Ectodermal cell (in vitro differentiated cells): ENCODE measurements at regions not wholly inside any gene's neighbourhood (a gene's known extent, or its start where the extent isn't known, plus 50 kb on each side); places are given as distances from the start of the nearest gene placed in this dataset.

Experiments
- H3K27ac ChIP-seq: 2 replicates; pipeline ENCODE4 v1.7.0; 2013; ENCODE audit warnings: mild to moderate bottlenecking, low read depth, low read length; ENCODE audit not compliant: insufficient read depth, poor library complexity, severe bottlenecking
- H3K27me3 ChIP-seq: 2 replicates; pipeline ENCODE4 v1.7.0; 2013; ENCODE audit warnings: mild to moderate bottlenecking, low read length; ENCODE audit not compliant: insufficient read depth, control insufficient read depth, poor library complexity, severe bottlenecking
- H3K36me3 ChIP-seq: one replicate; pipeline ENCODE4 v1.7.0; 2013; ENCODE audit warnings: low read length; ENCODE audit not compliant: control insufficient read depth, insufficient read depth
- H3K4me1 ChIP-seq: one replicate; pipeline ENCODE4 v1.7.0; 2013; ENCODE audit warnings: low read length; ENCODE audit not compliant: control insufficient read depth, insufficient read depth
- H3K4me3 ChIP-seq: 2 replicates; pipeline ENCODE4 v1.7.0; 2013; ENCODE audit warnings: low read depth, low read length, control low read depth; ENCODE audit not compliant: insufficient read depth
- H3K9me3 ChIP-seq: 2 replicates; pipeline ENCODE4 v1.7.0; 2013; ENCODE audit warnings: mild to moderate bottlenecking, low read length, moderate library complexity; ENCODE audit not compliant: control insufficient read depth
- WGBS, 2 experiments: methylation state at CpG; one replicate each; pipeline ENCODE4 v1.1.7; 2013; ENCODE audit warnings: missing lambda C conversion rate in 2 of 2; 5-methylcytosine and 5-hydroxymethylcytosine counted together

DNA sequence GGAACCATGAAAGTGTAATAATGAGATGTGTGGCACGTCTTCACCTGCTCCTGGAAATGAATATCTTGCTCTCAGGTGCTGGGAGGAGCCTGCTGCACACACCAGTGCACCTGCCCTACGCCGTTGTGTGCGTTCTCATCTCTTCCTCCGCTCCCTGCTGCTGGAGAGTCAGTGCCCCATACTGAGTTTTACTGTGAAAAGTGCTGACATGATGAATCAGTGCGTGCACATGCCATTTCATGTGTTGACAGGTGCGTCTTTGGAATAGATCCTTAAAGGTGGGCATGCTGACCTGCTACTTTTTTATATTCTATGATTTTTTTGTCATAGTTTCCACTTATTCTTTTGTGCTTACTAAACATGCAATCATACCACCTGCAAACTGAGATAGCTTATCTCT, 1015.8 kb downstream of the BRD1 start:
- no peak overlapping the region for H3K27ac ChIP-seq
- no peaks in the 10 kb centered on the region for H3K27me3 ChIP-seq
- no peaks in the 10 kb centered on the region for H3K9me3 ChIP-seq
- no peaks in the 10 kb centered on the region for H3K36me3 ChIP-seq
- H3K4me1 ChIP-seq, result no peaks in the 10 kb centered on the region
- 87 to 91% methylated on average over 7 of the region's 7 CpGs for WGBS, 2 experiments
- H3K4me3 ChIP-seq, result no peak overlapping the region

DNA sequence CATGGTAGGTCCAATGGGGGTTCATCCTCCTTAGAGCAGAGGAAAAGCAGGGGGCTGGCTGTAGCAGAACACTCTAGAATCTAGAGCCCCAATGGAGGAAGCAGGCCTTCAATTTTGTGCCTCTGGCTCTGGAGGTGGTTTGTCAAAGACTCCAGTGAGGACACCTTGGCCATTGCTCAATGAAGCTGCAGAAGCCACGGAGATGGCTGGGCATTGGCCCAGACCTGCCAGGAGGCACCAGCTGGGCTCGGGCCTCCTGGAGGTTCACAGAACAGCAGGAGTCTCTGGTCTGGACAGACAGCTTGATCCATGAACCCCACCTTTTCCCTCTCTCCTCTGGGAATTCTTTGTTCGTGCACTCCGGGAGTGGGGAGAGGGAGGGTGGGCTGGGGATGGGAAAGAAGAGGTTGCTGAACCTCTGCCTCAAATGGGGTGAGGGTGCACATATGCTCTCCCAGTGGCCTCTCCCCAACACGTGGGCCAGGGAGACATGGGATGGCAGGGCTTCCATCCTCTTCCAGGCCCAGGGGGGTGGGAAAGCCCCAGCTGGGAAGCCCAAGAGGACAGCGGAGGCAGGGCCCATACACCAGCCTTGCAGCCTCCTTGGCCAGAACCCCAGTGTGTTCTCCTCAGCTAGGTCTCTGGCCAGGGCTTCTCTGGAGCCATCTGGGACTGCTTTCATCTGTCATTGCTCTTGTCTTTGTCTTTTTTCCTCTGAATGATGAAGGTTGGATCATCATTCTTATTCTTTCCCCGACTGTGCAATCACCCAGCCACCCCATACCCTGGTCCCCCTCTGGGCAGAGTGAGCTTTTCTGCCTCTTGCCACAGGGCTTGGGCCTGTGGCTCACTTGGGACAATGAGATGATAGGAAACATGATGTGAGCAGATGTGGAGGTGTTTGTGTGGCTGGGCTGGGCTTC, 1019.4 kb downstream of the BRD1 start:
- Histone ChIP-seq H3K27me3 (no peaks in the 10 kb centered on the region), H3K36me3 (no peaks in the 10 kb centered on the region), H3K4me1 (no peaks in the 10 kb centered on the region), H3K27ac (no peak overlapping the region), H3K4me3 (no peak overlapping the region), H3K9me3 (no peaks in the 10 kb centered on the region)
- WGBS, 2 experiments, result 81 to 87% methylated on average over 5 to 7 of the region's 7 CpGs

DNA sequence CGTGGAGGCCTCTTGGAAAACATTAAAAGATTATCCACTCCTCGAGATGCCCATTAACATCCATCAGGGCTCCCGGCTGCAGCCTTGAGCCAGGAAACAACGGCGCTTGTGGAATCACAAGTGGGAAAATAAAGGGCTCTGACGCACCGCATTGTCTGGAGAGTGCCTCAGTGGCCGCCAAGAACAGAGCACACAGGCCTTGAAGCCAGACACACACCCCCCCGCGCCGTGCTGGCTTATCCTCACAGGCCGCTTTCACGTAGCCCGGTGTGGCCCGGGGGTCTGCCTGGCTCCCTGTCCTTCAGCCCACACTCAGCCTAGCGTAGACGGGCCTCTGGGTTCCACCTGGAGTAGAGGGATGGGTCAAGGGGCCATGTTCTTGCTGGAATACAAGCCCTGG, 1020.5 kb downstream of the BRD1 start:
- Histone ChIP-seq H3K4me1 (no peaks in the 10 kb centered on the region), H3K4me3 (no peak overlapping the region), H3K27ac (no peak overlapping the region), H3K9me3 (no peaks in the 10 kb centered on the region), H3K27me3 (no peaks in the 10 kb centered on the region), H3K36me3 (no peaks in the 10 kb centered on the region)
- WGBS, 2 experiments, result 94 to 95% methylated on average over 17 of the region's 17 CpGs

DNA sequence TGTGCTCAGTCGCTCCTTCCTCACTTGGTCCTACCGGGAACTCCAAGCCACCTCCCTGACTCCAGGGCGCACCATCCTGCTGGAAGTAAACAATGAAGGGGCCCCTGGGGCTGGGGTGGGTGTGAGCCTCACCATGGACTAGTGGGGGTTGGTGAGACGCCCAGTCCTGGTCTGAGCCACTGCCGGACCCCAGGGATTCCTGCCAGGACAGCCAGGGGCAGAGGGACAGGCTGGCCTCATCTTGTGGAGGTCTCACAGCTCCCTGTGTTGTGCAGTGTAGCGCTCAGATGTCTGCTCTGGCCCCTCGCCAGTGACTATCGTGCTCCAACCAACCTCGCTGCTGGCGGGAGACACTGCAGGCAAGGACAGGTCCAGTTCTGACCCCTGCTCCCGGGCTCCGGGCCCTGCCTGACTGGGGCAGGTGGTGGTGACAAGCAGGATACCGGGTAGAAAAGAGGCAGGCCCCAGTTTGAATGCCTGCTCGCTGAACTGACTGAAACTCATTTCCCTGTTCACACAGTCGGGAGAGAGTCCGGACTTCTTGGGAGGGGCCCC, 1021.4 kb downstream of the BRD1 start:
- Histone ChIP-seq H3K27me3 (no peaks in the 10 kb centered on the region), H3K4me3 (no peak overlapping the region), H3K4me1 (no peaks in the 10 kb centered on the region), H3K36me3 (no peaks in the 10 kb centered on the region), H3K9me3 (no peaks in the 10 kb centered on the region), H3K27ac (no peak overlapping the region)
- 90% methylated on average over 16 of the region's 16 CpGs for WGBS, 2 experiments

DNA sequence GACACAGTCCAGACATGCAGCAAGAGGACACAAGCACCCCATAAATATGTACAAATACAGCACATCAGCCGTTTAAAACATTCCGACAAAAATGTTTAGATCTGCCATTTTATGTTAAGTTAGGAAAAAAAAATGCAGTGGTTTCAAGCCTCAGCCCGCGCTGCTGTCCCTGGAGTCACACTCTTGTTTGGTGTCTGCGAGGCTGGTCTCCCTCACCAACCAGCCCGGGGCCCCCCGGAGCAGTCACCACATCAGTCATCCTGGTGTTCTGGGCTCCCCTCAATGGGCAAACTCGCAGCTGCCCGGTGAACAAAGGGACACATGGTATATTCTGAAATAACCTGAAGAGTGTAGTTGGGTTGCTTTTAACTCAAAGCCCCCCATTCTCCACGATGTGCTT, 1022.2 kb downstream of the BRD1 start:
- Histone ChIP-seq H3K36me3 (no peaks in the 10 kb centered on the region), H3K4me1 (no peaks in the 10 kb centered on the region), H3K9me3 (no peaks in the 10 kb centered on the region), H3K27me3 (no peaks in the 10 kb centered on the region), H3K27ac (no peak overlapping the region), H3K4me3 (no peak overlapping the region)
- WGBS, 2 experiments, result 93% methylated on average over 10 of the region's 10 CpGs

DNA sequence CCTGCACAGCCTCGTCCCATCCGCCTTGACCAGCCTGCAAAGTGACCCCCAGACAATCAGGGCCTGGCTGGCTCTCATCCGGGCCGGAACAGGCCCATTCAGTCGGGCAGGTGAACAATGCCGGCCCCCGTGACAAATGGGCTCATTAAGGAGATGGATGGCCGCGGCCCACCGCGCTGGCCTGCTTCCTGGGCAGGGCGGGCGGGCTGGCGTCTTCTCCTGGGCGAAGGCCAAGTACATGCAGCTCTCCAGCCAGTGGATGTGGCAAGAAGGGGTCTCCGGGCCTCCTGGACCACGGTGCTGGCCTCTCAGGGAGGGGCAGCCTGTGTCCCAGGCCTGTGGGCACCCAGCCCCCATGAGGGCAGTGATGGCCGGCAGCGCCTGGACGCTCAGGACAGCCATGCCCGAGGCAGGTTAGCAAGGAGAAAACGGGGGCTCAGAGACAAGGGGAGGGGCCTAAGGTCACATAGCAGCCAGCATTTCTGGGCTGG, 1022.8 kb downstream of the BRD1 start:
- H3K27me3 ChIP-seq, result no peaks in the 10 kb centered on the region
- H3K4me1 ChIP-seq, result no peaks in the 10 kb centered on the region
- 93 to 94% methylated on average over 22 of the region's 22 CpGs for WGBS, 2 experiments
- H3K4me3 ChIP-seq, result no peak overlapping the region
- H3K9me3 ChIP-seq, result no peaks in the 10 kb centered on the region
- H3K36me3 ChIP-seq, result no peaks in the 10 kb centered on the region
- H3K27ac ChIP-seq, result no peak overlapping the region

DNA sequence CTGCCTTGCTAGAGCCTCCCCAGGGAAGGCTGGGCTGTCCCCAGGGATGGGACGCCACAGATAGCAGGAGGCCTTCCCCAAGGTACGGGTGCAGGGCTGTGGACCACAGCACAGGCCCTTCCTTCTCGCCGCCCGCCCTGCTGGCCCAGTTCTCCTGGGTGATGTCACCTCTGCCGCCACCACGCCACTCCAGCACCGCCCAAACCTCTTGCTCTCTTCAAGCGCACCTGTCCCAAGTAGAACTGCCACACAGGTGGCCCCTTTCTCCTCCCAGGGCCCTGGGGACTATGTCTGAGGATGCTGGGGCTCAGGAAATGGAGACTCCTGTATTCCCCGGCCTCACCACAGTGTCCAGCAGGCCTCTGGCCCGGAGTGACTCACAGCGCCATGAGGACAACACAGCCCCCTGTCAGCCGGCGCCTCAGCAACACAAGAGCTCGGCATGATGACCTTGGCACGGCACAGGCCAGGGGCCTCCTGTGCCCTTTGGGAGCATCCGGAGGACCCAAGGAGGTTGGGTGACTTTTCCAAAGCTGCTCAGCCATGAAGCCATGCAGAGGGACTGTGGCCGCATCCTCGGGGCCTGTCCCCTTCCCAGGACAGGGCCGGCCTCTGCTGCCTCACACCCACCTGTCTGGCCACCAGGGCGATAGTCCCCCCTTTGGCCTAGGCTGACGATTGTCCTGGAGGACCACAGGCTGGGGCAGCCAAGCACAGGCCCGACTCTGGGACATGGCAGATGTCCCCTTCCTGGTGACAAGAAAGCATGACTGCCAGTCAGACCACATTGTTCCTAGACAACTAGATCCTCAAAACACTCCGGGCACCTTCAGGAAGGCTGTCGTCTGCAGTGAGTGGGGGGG, 1023.5 kb downstream of the BRD1 start:
- WGBS, 2 experiments, result 92 to 93% methylated on average over 25 of the region's 25 CpGs

DNA sequence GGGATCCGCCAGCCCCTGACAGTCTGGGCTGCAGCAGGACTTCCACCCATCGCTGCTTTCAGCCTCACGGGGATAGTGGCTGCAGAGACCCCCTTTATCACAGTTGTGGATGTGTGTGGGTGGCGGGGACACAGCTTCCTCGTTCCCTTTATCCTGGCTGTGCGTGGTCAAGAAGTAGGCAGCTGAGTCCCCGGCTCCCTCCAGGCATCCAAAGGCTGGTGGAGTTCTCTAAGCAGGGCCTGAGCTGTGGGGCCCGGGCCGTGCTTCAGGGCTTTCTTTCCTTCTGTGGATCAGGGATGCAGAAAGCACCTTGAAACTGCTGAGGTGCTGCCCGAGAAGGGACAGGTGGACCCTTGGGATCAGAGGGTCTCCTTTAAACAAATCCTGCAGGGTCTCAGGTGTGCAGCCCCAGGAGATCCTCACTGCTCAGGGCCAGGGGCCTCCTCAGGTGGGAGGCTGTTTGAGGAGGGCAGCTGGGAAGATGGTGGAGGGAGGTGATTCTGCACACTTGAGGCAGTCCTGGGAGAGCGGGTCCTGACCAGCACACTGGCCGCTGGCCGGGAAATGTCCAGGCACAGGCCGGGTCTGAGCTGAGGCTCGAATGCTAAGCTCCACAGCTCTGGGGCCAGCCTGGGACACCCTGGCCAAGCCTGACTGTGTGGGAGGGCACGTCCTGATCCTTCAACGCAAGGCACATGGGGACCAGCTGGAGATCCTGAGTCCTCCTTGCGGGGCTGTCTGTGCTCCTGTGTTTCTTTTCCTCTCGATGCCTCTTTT, 1024.3 kb downstream of the BRD1 start:
- WGBS, 2 experiments, result 90 to 91% methylated on average over 19 of the region's 19 CpGs
- Histone ChIP-seq H3K27me3 (no peaks in the 10 kb centered on the region), H3K27ac (no peak overlapping the region), H3K9me3 (no peaks in the 10 kb centered on the region), H3K4me1 (no peaks in the 10 kb centered on the region), H3K4me3 (no peak overlapping the region), H3K36me3 (no peaks in the 10 kb centered on the region)

More for the DNA sequence above, 1023.5 kb downstream of the BRD1 start:
- H3K36me3 ChIP-seq, result no peaks in the 10 kb centered on the region
- H3K4me1 ChIP-seq, result no peaks in the 10 kb centered on the region
- H3K27ac ChIP-seq, result no peak overlapping the region
- no peaks in the 10 kb centered on the region for H3K27me3 ChIP-seq
- H3K9me3 ChIP-seq, result no peaks in the 10 kb centered on the region
- H3K4me3 ChIP-seq, result no peak overlapping the region

DNA sequence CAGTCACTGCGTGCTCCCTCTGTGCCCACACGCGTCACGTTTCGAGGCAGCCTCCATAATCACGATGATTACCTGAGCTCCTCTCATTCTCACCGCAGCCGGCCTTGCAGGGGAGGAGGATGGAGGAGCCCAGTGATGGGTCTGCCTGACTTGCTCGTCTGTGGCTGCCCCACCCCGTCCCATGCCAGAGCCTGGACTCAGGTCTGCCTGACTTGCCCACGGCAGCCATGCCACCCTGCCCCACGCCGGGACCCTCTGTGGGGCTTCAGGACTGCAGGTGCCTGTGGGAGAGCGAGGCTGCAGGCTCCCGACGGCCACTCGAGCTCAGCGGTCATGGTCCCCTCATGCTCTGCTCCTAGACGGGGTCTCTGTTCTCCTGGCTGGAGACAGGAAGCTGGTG, 1025.1 kb downstream of the BRD1 start:
- Histone ChIP-seq H3K36me3 (no peaks in the 10 kb centered on the region), H3K4me3 (no peak overlapping the region), H3K9me3 (no peaks in the 10 kb centered on the region), H3K27me3 (no peaks in the 10 kb centered on the region), H3K27ac (no peak overlapping the region), H3K4me1 (no peaks in the 10 kb centered on the region)
- WGBS, 2 experiments, result 90 to 91% methylated on average over 19 of the region's 19 CpGs
